Fibroblast of lung (primary cell): ENCODE measurements at regions not wholly inside any gene's neighbourhood (a gene's known extent, or its start where the extent isn't known, plus 50 kb on each side); places are given as distances from the start of the nearest gene placed in this dataset.

Experiments
- DNase-seq, 2 donors: peaks; one replicate each; pipeline versions ENCODE4 v3.0.0 to v3.0.0-alpha.2; 2010; ENCODE audit warnings: low read depth in 2 of 2
- H2AFZ ChIP-seq: 2 replicates; pipeline ENCODE4 v1.5.1; 2012; ENCODE audit warnings: low read length, control low read depth, inconsistent platforms
- H3K27ac ChIP-seq: 2 replicates; pipeline ENCODE4 v1.5.1; 2011; ENCODE audit warnings: low read length, control low read depth; ENCODE audit not compliant: insufficient read depth
- H3K27me3 ChIP-seq: 2 replicates; pipeline ENCODE4 v1.5.1; 2011; ENCODE audit warnings: mild to moderate bottlenecking, low read length; ENCODE audit not compliant: control insufficient read depth, insufficient read depth
- H3K36me3 ChIP-seq: 2 replicates; pipeline ENCODE4 v1.5.1; 2011; ENCODE audit warnings: low read length; ENCODE audit not compliant: control insufficient read depth, insufficient read depth
- H3K4me1 ChIP-seq: 2 replicates; pipeline ENCODE4 v1.5.1; 2011; ENCODE audit warnings: low read length; ENCODE audit not compliant: control insufficient read depth, insufficient read depth; ENCODE audit errors: extremely low read depth
- H3K4me2 ChIP-seq: 2 replicates; pipeline ENCODE4 v1.5.1; 2011; ENCODE audit warnings: low read length, control low read depth; ENCODE audit not compliant: insufficient read depth; ENCODE audit errors: extremely low read depth
- H3K4me3 ChIP-seq, 4 experiments: fragments of 200-600 bp in 1 of 4; sonication (generic) in 1 of 4; replicated peaks in 1 of 4; 2 replicates each; pipeline ENCODE4 v1.5.1; 2011 to 2016; ENCODE audit warnings: low read length in 4 of 4, low read depth in 3 of 4, mild to moderate bottlenecking in 3 of 4, control low read depth in 2 of 4, inconsistent platforms in 1 of 4, mixed read lengths in 1 of 4; ENCODE audit not compliant: insufficient read depth in 1 of 4; ENCODE audit errors: control extremely low read depth in 1 of 4
- H3K79me2 ChIP-seq: 2 replicates; pipeline ENCODE4 v1.5.1; 2012; ENCODE audit warnings: mild to moderate bottlenecking, low read length, inconsistent platforms; ENCODE audit not compliant: control insufficient read depth, insufficient read depth
- H3K9ac ChIP-seq: 2 replicates; pipeline ENCODE4 v1.5.1; 2011; ENCODE audit warnings: mild to moderate bottlenecking, low read length, control low read depth; ENCODE audit not compliant: insufficient read depth
- H3K9me3 ChIP-seq: 2 replicates; pipeline ENCODE4 v1.5.1; 2012; ENCODE audit warnings: low read depth, low read length; ENCODE audit not compliant: control insufficient read depth, insufficient read depth
- H4K20me1 ChIP-seq: 2 replicates; pipeline ENCODE4 v1.5.1; 2011; ENCODE audit warnings: low read length; ENCODE audit not compliant: control insufficient read depth, insufficient read depth; ENCODE audit errors: extremely low read depth
- EZH2 ChIP-seq: IDR thresholded peaks from 2 replicates; pipeline ENCODE4 v1.5.1; 2012; ENCODE audit warnings: low read length, control low read depth, mild to moderate bottlenecking; ENCODE audit errors: missing control alignments
- TF ChIP-seq, protein P1 (sequence below), 2 donors: IDR thresholded peaks in 1 of 2; conservative IDR thresholded peaks in 1 of 2; 1 replicate in 1 of 2; 2 replicates in 1 of 2; pipeline ENCODE4 v1.5.1; 2011 to 2012; ENCODE audit warnings: low read length in 2 of 2, control low read depth in 1 of 2, inconsistent platforms in 1 of 2, low read depth in 1 of 2, mild to moderate bottlenecking in 1 of 2

DNA sequence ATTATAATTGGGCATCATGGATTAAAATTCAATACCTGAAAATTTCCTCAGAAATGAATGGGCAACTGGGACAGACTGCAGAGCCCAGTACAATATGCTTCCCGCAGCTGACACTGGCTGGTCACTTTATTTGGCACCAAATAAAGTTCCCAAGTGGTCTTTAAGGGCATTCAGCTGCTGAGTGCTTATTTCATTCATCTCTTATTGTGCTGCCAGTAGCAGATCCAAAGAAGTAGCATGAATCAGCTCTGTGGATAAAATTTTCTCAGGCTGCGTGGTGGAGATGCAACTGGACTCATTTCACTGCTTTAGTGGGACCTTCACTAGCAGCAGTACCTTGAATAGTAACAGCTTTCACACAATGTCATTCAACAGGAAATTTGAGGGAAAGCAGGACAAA lies 226.3 kb upstream of the ADGRL2 start:
- H3K27ac ChIP-seq: no peak overlapping the region
- H2AFZ ChIP-seq: peak overlapping the region; percentile 20

DNA sequence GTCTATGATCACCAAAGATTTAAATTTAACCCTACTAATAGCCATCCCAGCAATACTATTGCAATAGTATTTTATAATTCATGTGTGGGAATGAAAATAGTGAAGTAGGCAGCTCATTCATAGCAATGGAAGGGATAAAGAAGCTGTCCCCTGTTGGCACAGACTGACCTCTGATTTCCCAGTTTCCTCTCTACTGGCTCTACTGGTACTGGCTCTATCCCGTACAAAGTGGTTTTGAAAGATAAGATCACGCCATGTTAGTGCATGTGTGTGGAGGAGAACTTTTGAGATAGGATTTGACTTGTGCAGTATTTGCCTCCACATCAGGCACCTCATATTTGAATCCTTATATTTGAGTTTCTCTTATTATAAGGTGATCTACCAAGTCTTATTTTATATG lies 227.3 kb upstream of the ADGRL2 start:
- Histone ChIP-seq H3K4me2 (no peak overlapping the region), H3K4me3 (no peak overlapping the region), H3K9me3 (no peaks in the 10 kb centered on the region), H2AFZ (no peak overlapping the region), H3K9ac (no peak overlapping the region), H3K4me1 (no peaks in the 10 kb centered on the region), H3K27ac (no peak overlapping the region), H4K20me1 (no peaks in the 10 kb centered on the region), H3K79me2 (no peaks in the 10 kb centered on the region), H3K36me3 (no peaks in the 10 kb centered on the region), H3K27me3 (no peaks in the 10 kb centered on the region)
- TF ChIP-seq, protein P1, sequence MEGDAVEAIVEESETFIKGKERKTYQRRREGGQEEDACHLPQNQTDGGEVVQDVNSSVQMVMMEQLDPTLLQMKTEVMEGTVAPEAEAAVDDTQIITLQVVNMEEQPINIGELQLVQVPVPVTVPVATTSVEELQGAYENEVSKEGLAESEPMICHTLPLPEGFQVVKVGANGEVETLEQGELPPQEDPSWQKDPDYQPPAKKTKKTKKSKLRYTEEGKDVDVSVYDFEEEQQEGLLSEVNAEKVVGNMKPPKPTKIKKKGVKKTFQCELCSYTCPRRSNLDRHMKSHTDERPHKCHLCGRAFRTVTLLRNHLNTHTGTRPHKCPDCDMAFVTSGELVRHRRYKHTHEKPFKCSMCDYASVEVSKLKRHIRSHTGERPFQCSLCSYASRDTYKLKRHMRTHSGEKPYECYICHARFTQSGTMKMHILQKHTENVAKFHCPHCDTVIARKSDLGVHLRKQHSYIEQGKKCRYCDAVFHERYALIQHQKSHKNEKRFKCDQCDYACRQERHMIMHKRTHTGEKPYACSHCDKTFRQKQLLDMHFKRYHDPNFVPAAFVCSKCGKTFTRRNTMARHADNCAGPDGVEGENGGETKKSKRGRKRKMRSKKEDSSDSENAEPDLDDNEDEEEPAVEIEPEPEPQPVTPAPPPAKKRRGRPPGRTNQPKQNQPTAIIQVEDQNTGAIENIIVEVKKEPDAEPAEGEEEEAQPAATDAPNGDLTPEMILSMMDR (conservative IDR thresholded peaks at IDR 0.05 in 1 of 2, IDR thresholded peaks at IDR 0.05 in 1 of 2; ENCODE audit: low read depth in 1 of 2, low read length in 2 of 2): no peak
- no peak for TF ChIP-seq EZH2
- DNase-seq: no peak

More for the DNA sequence above, 226.3 kb upstream of the ADGRL2 start:
- Histone ChIP-seq H3K9me3 (no peaks in the 10 kb centered on the region), H4K20me1 (no peaks in the 10 kb centered on the region), H3K9ac (no peak overlapping the region), H3K4me1 (no peaks in the 10 kb centered on the region), H3K79me2 (no peaks in the 10 kb centered on the region), H3K4me3 (no peak overlapping the region), H3K4me2 (no peak overlapping the region), H3K36me3 (no peaks in the 10 kb centered on the region), H3K27me3 (no peaks in the 10 kb centered on the region)
- peak in 1 of 2 donors; percentile 5 for DNase-seq
- TF ChIP-seq, protein P1 (conservative IDR thresholded peaks at IDR 0.05 in 1 of 2, IDR thresholded peaks at IDR 0.05 in 1 of 2; ENCODE audit: low read depth in 1 of 2, low read length in 2 of 2): no peak
- no peak for TF ChIP-seq EZH2

GRCh38 chr1:81571946-81572345 lies 228.8 kb upstream of the ADGRL2 start:
- Histone ChIP-seq H3K4me2 (no peak overlapping the region), H3K79me2 (no peaks in the 10 kb centered on the region), H3K27ac (no peak overlapping the region), H3K4me1 (no peaks in the 10 kb centered on the region), H2AFZ (no peak overlapping the region), H3K4me3 (no peak overlapping the region), H3K36me3 (no peaks in the 10 kb centered on the region), H3K9ac (no peak overlapping the region), H3K27me3 (no peaks in the 10 kb centered on the region), H3K9me3 (no peaks in the 10 kb centered on the region), H4K20me1 (no peaks in the 10 kb centered on the region)
- no peak for TF ChIP-seq EZH2
- TF ChIP-seq, protein P1 (conservative IDR thresholded peaks at IDR 0.05 in 1 of 2, IDR thresholded peaks at IDR 0.05 in 1 of 2; ENCODE audit: low read depth in 1 of 2, low read length in 2 of 2): no peak
- DNase-seq: peak in 1 of 2 donors; percentile 34
